Ecto neural progenitor cell (in vitro differentiated cells): ENCODE measurements at regions not wholly inside any gene's neighbourhood (a gene's known extent, or its start where the extent isn't known, plus 50 kb on each side); places are given as distances from the start of the nearest gene placed in this dataset.

Source experiments
- DNase-seq: peaks from one replicate; pipeline ENCODE4 v3.0.0-alpha.2; 2018; ENCODE audit warnings: low spot score

DNA sequence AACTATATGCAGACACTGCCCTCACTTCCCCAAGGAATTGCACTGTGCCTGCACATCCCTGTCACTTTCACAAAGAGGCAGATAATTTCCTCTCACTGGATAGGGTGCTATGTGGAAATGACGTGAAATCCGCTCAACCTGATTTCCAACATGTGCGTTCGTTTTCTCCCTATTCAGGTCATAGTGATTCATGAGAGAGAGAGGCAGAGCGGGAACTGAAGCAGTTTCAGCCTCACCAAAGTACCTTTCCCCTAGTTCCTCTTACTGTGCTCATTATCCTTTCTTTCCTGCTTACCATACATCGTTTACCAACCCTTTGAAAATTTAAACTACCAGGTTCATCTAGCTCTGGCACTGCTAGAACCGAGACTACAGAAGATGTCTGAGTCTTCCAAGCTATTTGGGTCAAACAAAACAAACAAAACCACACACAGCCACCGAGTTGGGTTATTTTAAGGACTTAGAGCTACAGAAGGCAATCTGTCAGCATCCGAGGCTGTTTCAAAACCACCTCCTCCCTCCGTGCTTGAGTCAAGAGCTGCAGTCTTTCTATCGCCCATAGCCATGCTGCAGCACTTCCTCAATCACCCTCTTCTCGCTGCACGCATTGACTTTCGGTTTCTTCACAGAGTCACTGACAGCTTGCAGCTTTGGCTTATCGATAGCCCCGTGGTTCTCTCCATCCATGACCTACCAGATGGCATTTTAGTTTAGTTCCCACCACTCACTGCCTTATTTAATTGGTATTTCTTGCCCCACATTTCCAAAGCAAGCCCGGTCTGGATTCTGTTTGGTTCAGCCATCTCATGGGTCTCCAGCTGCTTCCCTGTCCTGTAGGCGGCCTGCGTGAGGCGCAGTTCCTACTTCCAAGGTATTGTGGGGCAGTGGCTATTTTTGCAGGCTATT, 1395.8 kb downstream of the EFNB2 start:
- no peak for DNase-seq

DNA sequence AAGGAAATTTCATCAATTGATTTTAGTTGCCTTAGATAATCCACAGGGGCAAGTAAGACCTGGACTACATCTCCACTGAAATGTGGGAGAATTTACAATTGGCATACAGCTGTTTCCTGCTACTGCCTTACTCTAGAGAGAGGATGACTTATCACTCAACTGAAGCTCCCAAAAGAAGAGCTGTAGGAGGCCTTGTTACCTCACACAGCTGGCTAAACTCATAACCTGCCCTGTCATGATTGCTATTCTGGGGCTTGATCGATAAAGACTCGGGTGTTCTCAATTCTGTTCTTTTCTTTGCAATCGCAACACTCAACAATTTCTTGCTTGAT, 1396.4 kb downstream of the EFNB2 start:
- no peak for DNase-seq

DNA sequence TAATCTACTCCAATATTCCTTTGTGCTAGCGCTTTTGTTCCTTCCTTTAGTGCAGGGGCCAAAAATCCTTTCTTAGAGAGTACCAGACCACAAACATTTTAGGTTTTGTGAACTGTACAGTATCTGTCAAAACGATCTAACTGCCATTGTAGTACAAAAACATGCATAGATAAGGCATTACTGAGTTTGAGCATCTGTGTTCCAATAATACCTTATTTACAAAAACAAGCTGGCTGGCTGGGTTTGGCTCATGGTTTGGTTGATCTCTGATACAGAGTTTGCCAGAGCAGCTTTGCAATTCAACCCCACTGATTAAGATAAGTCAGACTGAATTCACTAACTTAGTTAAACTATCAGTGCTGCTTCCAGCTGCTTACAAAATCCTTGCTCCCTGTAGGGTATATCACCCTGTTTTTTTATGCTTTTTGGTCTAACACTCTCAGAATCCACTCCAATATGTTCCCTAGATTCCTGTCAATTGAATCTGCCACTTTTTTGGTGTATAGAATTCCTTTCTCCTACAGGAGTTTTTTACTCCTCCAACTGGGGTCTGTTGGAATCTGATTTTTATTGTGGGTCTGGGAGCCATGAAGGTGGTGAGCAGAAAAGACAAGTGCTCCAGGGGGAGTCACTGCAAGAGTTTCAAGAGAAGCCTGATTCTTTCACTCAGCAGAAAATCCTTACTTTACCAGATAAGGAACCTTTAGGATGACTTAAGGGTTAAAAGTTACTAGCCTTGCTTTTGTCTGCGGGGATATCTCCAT, 1399.4 kb downstream of the EFNB2 start:
- no peak for DNase-seq

DNA sequence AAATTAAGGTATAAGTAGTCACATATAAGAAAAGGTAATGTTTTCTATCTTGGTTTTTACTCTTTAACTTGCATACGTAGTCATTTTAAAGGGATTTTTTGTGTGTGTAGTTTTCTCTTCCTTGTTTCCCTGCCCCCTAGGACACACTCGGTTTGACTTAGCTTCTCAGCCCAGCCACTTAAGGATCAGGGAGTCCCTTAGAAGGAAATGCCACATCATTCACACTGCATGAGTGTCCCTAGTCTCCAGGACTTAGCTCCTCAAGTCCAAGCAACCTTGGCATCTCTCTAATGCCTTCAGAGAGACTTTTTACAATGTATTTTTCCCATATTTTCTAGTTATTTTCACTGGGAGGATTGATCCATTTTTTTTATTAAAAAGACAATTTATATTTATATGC, 1407.7 kb downstream of the EFNB2 start:
- DNase-seq: no peak

DNA sequence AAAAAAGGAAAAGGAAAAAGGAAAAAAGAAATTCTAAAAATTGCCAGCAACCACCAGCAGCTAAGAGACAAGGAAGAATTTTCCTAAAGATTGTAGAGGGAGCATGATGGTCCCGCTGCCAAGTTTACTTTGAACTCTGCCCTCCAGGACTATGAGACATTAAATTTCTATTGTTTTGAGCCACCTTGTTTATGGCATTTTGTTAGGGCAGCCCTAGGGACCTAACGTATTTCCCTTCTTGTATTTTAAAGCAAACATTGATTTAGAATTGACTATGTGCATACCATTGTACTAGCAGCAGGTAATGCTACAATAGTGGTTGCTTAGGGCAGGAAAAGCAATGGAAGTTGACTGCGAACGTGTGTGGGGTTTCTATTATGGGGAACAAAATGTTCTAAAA, 1414.2 kb downstream of the EFNB2 start:
- no peak for DNase-seq

DNA sequence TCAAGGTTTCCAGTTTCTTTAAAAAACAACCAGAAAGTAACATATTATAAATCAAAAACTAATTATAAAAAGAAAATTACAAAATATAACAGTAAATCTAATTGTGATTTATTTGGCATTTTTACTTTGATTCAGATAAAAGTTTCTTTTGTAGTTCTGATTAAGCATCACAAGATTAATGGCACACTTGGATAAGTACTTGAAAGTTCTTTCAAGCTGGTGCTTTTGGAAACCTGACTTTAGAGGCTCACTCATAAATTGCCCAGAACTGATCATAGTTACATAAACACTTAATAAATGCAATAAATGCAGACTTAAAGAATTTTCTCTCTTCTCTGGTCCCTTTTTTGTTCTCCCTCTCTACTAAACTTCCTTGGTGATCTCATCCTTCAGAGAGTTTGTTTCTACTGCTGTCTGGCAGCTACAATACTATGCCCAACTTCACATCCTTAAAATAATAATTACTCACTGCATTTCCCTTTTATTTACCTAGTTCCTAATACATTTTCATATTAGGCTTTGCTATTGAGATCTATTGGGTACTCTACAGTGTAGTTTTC, 1417.0 kb downstream of the EFNB2 start:
- no peak for DNase-seq

DNA sequence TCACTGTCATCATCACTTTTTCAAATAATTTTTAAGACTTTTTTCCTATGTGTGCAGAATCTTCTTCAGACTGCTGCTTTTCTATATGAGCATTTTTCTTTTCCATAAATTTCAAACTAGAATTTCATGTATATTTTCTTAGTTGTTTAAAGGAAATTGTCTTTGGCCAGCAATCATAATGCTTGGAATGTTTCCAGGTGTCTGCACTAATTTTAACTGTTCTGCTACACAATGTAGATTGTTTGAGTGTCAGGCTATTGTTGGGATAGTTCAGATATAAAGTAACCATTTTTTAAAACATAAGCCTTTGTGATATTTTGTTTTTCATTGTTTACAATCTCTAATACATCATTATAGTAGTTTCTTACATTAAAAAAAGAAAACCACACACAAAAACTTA, 1418.5 kb downstream of the EFNB2 start:
- no peak for DNase-seq

DNA sequence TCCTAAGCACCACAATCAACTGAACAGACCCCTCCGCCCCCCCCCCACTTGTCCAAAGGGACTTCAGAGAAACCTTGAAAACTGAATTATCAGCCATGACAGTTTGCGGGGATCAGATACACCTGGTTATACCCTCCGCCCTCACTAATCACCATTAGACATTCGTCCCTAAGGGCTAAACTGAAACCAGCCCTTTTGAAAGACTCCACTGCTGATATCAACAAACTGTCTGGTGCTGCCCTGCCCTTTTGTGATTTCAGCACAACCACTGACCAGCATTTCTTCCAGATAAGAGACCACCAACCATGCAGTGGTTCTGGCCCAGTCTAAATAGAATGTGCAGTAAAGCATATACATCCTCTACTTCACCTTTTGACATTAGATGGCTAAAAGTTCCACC, 1422.9 kb downstream of the EFNB2 start:
- no peak for DNase-seq

DNA sequence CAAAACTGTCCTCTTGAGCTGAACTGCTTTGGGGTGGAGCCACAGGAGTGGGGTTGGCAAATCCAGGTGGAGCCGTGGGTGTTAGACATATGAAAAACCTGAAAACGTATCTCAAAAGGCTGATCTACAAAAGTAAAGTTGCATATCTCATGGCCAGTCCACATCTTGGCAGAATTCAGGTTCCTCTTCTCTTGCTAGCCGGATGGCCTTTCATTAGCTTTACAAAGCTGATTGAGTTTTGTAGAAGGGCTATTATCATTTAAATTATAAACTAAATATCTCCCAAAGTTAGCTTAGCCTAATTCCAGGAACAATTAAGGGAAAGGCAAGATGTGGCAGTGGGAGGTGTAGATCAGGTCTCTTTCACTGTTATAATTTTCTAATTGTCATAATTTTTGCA, 1427.7 kb downstream of the EFNB2 start:
- DNase-seq: no peak

DNA sequence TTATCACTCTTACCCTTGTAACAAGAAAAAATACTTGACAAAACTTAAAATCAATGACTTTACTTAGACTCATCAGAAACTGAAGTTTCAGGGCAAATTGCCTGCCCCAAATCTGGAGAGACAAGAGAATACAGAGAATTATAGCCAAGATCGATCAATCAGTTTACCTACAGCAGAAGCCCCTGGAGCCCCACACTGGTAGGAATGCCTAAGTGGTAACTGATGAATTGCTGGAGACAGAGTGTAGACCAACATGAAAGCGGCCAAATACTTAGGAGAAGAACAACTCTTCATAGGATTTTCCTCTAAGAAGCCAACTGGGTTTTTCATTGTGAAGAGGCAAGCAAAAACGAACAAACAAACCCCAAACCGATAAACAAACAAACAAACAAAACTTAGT, 1430.0 kb downstream of the EFNB2 start:
- DNase-seq: no peak

DNA sequence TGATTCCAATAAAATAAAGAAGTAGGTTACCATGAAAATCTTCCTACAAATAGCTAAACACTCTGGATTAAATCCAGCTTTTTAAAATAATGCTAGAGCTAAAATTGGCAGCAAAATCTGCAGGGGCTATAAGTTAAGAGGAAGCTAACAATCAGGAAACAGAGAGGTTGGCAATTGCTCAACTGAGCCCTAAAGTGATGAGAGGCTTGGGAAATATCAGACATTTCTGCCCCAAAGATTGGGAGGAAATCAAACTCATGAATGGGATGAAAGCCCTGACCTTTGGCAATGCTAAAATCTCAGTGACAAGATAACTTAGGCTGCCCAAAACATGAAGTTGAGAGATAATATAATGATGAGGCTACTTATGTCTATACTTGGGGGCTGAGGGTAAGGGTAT, 1437.9 kb downstream of the EFNB2 start:
- DNase-seq: no peak

DNA sequence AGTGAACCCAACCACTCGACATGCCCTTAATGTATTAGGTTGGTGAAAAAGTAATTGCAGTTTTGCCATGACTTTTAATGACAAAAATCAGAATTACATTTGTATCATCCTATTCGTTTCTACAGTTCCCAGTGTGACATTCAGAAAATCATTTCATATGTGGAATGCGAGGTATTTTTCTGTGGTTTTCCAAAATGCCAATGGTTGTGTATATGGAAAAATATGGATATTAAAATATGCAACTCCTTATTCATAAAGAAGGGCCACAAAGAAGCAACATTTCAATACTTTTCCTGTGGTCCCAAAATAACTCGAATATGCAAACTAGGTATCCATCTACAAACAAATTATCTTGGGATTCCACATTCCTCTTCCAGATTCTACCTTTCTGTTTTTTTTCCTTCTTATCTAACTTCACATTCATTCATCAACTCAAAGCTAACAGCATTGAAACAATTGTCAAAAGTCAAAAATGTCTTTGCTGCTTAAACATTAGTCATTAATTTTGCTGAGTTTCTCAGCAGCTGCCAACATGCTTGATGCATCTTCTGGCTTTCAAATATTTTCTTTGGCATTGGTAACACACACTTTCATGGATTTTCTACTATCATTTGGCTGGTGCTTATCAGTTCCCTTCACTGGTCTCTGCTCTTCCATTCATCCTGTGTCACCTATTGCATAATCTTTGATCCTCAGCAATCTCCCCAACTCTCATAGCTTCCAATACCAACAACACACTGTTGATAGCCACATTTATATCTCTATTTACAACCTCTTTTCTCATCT, 1445.4 kb downstream of the EFNB2 start:
- no peak for DNase-seq

DNA sequence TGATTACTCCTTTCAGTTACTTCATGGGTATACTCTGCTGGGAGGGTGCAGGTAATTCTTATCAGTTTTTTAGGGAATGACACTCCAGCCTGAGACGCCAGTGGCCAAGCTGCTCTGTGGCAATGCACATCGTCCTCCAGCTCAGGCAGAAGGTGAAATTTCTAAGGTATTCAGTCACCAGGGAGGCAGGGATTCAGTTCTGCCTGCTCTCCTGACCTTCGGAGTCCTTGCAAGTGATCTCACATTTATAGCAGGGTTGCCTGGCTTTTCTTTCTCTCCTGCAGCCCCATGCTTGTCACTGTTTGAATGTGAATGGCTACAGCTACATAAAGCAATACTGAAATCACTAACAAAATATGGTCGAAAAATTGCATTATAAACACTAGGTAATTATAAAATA, 1447.5 kb downstream of the EFNB2 start:
- peak; percentile 46 for DNase-seq

DNA sequence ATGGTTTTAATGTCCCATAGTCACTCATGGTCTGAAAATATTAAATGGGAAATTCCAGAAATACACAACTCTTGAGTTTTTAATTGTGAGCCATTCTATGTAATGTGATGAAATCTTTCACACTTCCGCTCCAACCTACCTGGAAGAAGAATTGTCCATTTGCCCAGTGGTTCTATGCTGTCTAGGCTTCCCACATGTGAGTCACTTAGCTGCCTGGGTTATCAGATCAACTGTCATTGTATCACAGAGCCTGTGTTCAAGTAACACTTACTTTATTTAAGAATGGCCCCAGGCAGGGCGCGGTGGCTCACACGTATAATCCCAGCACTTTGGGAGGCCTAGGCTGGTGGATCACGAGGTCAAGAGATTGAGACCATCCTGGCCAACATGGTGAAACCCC, 1450.5 kb downstream of the EFNB2 start:
- DNase-seq: no peak

DNA sequence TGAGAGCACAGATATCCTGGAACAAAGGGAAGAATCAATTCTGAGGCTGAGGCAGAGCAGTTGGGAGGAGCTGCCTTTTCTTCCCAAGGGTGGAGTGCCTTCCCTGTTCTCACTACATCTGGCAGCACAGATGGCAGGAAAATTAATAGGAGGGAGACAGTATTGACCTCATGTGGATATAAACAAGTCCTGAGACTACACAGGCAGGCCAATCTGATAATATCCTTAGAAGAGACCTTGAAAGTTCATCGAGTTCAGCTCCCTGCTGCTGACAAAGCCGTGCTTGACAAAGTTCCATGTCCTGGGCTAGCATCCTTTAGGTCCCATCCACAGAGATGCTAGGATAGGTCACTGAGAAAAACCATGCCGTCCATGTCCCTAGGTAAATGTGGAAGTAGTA, 1451.5 kb downstream of the EFNB2 start:
- DNase-seq: no peak

DNA sequence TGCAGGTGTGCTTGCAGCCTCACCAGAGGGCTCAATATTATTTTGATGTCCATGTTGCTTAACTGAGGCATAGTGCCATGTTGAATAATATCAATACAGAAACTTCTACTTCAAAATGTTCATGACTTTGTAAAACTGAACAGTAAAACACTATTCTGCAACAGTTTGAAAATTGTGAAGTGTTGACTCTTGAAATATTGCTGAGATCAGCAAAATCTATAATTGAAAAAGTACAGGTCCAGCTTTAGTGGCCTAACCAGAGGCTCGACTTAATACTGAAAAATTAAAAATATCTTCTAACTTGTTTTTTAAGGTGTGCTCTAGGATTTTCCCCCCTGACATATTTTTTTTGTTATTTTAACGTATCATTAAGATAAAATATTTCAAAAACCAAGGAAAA, 1460.7 kb downstream of the EFNB2 start:
- no peak for DNase-seq

DNA sequence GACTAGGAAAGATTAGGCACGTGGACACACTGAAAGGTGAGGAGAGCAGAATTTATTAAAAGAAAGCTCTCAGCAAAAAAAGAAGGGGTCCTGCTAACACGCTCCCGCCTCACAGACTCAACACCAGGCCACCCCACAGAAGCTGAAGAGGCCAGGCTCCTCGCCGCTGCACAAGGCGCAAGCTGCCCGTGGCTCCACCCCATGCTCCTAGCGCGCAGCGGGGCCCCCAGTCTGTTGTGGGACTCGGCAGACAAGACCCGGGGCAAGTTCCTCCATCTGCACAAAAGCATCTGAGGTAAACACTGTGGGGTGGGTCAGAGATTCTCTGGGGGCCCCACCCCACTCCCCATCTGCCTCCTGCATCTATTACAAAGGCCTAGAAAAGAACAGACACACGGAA, 1462.4 kb downstream of the EFNB2 start:
- no peak for DNase-seq

DNA sequence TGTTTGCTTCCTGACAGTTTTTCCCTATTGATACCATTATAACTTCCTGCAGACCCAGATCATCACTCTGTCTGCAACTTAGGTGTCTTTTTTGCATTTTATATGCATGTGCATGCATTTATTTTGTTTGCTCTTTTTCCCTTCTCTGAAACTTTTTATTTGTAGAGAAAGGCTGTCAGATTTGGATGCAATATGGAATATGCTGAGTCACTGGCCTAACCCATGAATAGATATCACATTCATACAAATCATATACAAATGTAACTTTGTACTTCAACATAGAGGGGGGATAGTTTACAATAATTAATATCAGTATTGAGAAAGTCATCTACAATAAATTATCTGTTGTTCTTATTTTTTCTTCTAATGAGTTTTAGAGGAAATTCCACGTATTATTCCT, 1465.0 kb downstream of the EFNB2 start:
- DNase-seq: no peak

DNA sequence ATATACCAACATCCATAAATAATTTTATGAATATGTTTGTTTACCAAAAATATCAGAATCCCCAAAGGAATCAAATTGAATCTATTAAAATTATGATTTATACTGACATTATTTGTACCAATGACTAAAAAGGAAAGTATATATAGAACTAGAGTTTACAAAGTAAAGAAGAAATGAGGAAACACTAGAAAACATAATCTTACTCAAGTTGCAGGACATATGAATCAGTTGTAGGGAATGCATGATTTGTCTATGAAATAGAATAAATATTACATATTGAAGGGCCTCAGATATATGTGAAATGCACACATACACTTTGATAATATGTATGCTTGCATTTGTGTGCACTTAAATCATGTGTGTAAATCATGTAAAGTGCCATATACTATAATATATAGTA, 1466.4 kb downstream of the EFNB2 start:
- DNase-seq: no peak

DNA sequence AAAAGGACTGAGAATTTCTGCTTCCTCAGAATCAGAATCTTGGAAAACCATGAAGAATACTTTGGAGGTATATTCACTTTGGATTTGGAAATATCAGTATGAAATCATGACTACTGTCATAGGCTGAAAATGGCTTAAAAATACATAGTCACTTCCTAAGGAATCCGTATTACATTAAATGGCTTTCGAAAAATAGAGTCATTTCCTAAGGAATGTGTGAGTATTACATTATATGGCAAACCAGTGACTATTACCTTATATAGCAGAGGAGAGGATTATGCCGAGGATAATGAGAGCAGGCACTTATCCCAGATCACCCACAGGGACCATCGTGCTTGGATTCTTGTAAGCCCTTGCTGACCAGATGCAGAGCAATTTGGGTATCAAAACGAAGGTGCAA, 1471.8 kb downstream of the EFNB2 start:
- DNase-seq: no peak

DNA sequence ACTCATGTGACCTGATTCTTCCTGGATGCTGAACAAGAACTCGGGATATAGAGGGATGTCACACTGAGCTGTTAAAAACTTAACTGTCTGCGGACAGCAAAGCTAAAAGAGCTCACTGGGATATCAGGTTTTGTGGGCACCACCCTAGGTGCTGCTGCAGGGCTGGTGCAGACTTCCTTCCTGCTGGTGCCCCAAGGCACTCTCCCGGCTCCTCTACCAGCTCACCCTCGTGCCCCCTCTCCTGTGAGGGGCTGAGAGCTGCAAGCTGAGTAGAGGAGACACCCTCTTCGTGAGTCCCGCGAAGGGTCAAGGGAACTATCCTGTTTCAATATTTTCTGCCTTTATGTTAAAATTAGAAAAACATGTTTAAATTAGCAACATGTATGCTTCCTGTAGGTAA, 1475.7 kb downstream of the EFNB2 start:
- no peak for DNase-seq

DNA sequence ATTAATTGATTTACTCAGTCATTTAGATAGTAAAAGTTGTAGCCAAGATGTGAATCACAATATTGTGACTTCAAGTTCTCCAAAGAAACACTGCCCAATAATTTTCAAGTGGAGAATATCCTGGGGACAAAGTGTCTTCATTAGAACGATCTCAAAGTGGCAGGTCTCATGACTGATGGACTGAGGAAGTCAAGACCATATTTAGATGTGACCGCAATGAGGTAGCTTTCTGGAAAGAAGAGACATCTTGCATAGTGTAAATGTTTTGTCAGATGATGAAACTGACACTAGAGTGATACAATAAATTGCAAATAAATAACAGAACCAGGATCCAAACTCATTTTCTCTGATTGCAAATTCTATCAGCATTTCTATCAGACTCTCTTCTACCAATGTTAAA, 1476.9 kb downstream of the EFNB2 start:
- no peak for DNase-seq

DNA sequence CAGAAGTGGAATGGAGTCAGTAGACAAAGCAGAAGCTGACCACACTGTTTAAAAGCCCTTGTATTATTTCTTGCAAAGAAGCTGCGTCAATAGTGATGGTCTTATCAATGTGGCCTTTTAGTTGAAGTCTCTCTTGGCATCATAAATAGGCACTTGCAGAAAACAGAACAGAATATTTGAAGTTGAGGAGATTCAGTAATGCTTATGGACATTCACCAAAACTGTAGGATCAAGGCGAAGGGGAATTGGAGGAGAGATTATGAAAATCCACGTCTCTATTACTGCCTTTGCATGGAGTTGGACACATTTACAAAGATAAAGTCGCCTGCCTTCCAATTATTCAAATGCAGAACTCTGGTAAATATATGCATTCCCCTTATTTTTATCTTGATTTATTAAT, 1482.8 kb downstream of the EFNB2 start:
- DNase-seq: no peak
